Type B pancreatic cell (in vitro differentiated cells): ENCODE measurements at regions not wholly inside any gene's neighbourhood (a gene's known extent, or its start where the extent isn't known, plus 50 kb on each side); places are given as distances from the start of the nearest gene placed in this dataset.

Experiments
- DNase-seq: peaks from one replicate; pipeline ENCODE4 v3.0.0; 2021; ENCODE audit warnings: mixed read lengths; ENCODE audit not compliant: unreplicated experiment; ENCODE audit errors: extremely low spot score
- H3K27ac Mint-ChIP-seq: 2 replicates; pipeline ENCODE4 v1.8.0; 2021; ENCODE audit warnings: mild to moderate bottlenecking, mixed read lengths
- H3K27me3 Mint-ChIP-seq: 2 replicates; pipeline ENCODE4 v1.8.0; 2021; ENCODE audit warnings: mixed read lengths
- H3K36me3 Mint-ChIP-seq: 2 replicates; pipeline ENCODE4 v1.8.0; 2021; ENCODE audit warnings: mixed read lengths
- H3K4me1 Mint-ChIP-seq: one replicate; pipeline ENCODE4 v1.8.0; 2021; ENCODE audit warnings: mixed read lengths; ENCODE audit not compliant: unreplicated experiment
- H3K4me3 Mint-ChIP-seq: 2 replicates; pipeline ENCODE4 v1.8.0; 2021; ENCODE audit warnings: mild to moderate bottlenecking, mixed read lengths
- H3K9me3 Mint-ChIP-seq: 2 replicates; pipeline ENCODE4 v1.8.0; 2021; ENCODE audit warnings: mixed read lengths
- CTCF ChIP-seq: fragments of 200-600 bp; sonication (generic); conservative IDR thresholded peaks from 2 replicates; pipeline ENCODE4 v1.5.0; 2021; ENCODE audit warnings: antibody characterized with exemption, mild to moderate bottlenecking

GRCh38 chr10:78828647-78829539 lies 239.9 kb upstream of the ZMIZ1 start:
- no peak for TF ChIP-seq CTCF

GRCh38 chr10:78829565-78829964 lies 239.2 kb upstream of the ZMIZ1 start:
- Mint-ChIP-seq H3K27ac (no peak overlapping the region), H3K27me3 (peaks cover 7% of the 10 kb centered on the region), H3K4me3 (no peak overlapping the region), H3K4me1 (peaks cover 19% of the 10 kb centered on the region), H3K36me3 (no peaks in the 10 kb centered on the region), H3K9me3 (peaks cover 8% of the 10 kb centered on the region)
- no peak for DNase-seq
- no peak for TF ChIP-seq CTCF

More at GRCh38 chr10:78828647-78829539, 239.9 kb upstream of the ZMIZ1 start:
- no peak for DNase-seq
- Mint-ChIP-seq H3K4me3 (no peak overlapping the region), H3K27ac (no peak overlapping the region), H3K4me1 (peaks cover 19% of the 10 kb centered on the region), H3K27me3 (peaks cover 7% of the 10 kb centered on the region), H3K9me3 (peaks cover 8% of the 10 kb centered on the region), H3K36me3 (no peaks in the 10 kb centered on the region)

GRCh38 chr10:78830062-78830975 lies 238.4 kb upstream of the ZMIZ1 start:
- no peak for TF ChIP-seq CTCF
- H3K36me3 Mint-ChIP-seq = no peaks in the 10 kb centered on the region
- no peak overlapping the region for H3K27ac Mint-ChIP-seq
- H3K4me1 Mint-ChIP-seq = peaks cover 19% of the 10 kb centered on the region
- peaks cover 7% of the 10 kb centered on the region for H3K9me3 Mint-ChIP-seq
- peaks cover 8% of the 10 kb centered on the region for H3K27me3 Mint-ChIP-seq
- no peak for DNase-seq
- H3K4me3 Mint-ChIP-seq = no peak overlapping the region

- no peaks in the 10 kb centered on the region for H3K36me3 Mint-ChIP-seq
- H3K9me3 Mint-ChIP-seq = peaks cover 4% of the 10 kb centered on the region
- DNase-seq = no peak
- H3K4me1 Mint-ChIP-seq = peaks cover 19% of the 10 kb centered on the region
- H3K27me3 Mint-ChIP-seq = peaks cover 10% of the 10 kb centered on the region
- no peak for TF ChIP-seq CTCF
- no peak overlapping the region for H3K4me3 Mint-ChIP-seq
- no peak overlapping the region for H3K27ac Mint-ChIP-seq
Measured at GRCh38 chr10:78830976-78831375, 237.8 kb upstream of the ZMIZ1 start.

- H3K4me3 Mint-ChIP-seq = no peak overlapping the region
- peaks cover 8% of the 10 kb centered on the region for H3K27me3 Mint-ChIP-seq
- peaks cover 19% of the 10 kb centered on the region for H3K4me1 Mint-ChIP-seq
- H3K9me3 Mint-ChIP-seq = peaks cover 4% of the 10 kb centered on the region
- H3K36me3 Mint-ChIP-seq = no peaks in the 10 kb centered on the region
- no peak overlapping the region for H3K27ac Mint-ChIP-seq
- no peak for DNase-seq
- TF ChIP-seq CTCF = no peak
Measured at GRCh38 chr10:78831461-78831860, 237.3 kb upstream of the ZMIZ1 start.
